Stimulated activated CD4-positive, alpha-beta T cell treated with anti-CD3 and anti-CD28 coated beads, Interleukin-12 subunit alpha, Interleukin-12 subunit beta, amount 100 ng/mL, for 4 hours (primary cell): ENCODE measurements at regions not wholly inside any gene's neighbourhood (a gene's known extent, or its start where the extent isn't known, plus 50 kb on each side); places are given as distances from the start of the nearest gene placed in this dataset.

Source experiments
- DNase-seq: peaks from one replicate; pipeline ENCODE4 v3.0.0-alpha.2; 2020

DNA sequence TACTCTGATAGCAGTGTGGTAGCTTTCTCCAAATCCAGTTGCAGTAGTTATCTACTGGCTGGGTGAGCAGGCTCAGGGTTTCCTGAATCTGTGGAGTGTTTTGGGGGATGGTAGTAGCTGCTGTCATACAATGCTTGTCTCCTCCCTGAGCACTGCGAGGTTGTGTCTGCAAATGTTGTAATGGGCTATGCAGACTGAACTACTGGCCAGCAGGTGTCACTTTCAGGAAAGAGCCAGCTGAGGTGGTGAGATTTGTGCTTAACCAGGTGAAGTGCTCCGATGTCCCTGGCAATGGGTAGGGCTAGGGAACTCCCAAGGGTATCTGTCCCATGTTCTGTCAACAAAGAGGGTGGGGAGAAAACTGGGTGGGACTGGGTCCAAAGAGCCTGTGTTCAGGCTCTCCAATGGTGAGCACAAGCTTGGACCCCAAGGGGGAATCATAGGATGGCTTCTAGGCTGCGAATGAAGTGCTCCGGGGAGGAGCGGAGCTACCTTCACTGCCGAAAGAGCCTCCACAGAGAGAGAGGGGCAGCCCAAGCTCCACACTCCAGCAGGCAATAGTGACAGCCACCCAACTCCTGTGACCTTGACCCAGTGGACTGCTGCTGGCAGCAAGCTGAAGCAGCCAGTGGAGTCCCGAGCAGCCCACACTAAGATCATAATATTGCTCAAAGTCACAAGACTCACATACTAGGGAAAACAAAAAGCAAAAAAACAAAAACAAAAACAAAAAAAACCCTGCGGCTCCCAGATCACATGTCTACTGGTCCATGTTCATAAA, 1324.0 kb upstream of the USP15 start:
- no peak for DNase-seq

DNA sequence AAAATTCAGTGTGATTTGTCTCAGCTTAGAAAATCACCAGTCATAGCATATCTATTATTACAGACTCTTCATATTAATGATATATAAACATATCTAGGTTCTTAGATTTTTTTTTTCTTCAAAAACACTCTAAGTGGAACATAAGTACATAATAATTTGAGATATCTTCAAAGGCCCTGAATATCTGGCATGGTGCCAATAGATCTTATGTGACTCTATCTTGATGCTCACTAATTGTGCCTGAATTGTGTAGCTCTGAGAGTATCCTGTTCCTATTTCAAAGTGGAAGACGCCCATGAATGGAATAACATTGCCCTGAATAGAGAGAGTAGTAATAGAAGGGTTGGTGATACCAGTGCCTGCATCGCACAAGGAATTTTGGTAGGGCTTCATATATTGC, 1312.7 kb upstream of the USP15 start:
- DNase-seq: no peak

DNA sequence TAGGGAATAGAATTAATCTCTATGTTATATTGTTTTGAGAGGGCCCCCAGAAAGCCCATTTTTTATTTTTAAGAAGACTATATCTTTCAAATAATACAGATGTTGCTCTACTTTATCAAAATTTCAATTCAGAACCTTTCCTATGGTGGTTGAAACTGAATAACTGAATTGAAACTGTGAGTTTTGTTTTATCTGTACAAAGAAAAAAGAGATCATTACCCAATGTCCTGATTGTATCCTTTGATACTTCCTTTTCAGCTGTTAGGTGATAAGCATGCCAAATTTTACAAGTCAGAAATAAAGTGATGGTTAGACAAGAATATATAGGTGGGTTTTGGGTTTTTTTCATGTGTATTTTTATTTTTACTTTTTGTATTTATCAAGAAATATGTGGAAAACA, 1293.1 kb upstream of the USP15 start:
- no peak for DNase-seq

DNA sequence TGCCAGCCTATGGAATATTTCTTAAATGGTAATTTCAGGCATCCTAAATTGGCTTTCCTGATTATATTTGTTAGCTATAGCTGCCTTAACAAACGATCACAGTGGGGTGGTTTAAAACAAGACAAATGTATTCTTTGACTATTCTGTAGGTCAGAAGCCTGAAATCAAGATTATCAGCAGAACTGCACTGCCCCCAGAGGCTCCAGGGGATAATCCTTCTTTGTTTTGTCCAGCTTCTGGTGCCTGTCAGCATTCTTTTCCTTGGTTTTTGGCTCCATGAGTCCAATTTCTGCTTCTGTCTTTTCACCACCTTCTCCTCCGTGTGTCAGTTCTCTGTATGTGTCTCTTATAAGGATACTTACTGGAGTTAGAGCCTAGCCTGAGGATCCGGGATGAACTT, 1282.2 kb upstream of the USP15 start:
- DNase-seq: no peak

DNA sequence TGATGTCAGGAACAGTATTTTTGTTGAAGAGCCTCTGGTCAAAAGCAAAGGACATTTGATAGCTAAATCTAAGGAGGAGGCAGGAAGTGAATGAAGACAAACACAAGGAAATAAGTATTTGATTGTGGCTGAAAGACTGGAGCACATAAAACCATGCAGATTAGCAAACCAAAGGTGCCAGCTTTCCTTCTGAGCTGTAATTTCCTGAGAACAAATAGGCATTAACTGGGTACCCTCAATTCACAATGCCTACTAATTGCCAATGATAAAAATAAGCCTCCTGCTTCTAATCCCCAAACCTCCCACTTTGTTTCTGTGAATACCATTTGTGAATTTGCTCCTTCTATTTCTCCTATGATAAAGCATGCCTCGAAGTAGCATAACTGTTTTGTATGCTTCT, 1279.6 kb upstream of the USP15 start:
- DNase-seq: no peak

DNA sequence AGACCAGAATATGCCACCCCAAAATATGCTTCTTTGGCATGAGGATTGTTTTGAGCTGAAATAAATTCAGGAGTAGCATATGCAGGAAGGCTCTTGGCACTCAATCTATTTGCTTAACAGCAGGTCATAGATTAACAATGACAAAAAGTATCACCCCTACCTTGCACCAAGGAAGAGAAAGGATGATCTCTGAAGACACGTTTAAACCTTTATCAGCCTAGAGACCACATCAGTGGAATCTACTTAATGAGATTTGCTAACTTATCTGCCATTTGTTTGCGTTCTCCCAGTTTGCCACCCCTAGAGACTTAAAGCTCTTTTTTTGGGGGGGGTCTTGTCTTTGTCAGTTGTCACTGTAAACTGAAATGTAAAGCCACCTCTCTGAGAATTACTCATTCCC, 1278.7 kb upstream of the USP15 start:
- no peak for DNase-seq

DNA sequence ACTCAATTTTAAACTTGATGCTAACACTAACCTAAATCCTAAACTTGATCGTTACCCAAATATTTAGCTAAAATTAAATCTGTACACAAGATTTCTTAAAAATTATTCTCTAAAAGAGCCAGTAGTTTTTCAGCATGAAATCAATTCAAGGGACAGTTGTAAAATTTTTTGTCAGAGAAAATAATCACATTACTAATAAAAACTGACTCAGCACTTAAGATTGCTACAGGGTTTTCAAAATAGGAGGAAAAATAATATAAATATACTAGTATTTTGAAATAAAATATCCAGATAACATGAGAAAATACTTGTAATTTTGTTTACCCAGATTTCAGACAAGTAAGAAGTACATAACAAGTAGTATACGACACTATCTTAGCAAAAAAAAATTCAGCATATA, 1268.1 kb upstream of the USP15 start:
- DNase-seq: no peak

DNA sequence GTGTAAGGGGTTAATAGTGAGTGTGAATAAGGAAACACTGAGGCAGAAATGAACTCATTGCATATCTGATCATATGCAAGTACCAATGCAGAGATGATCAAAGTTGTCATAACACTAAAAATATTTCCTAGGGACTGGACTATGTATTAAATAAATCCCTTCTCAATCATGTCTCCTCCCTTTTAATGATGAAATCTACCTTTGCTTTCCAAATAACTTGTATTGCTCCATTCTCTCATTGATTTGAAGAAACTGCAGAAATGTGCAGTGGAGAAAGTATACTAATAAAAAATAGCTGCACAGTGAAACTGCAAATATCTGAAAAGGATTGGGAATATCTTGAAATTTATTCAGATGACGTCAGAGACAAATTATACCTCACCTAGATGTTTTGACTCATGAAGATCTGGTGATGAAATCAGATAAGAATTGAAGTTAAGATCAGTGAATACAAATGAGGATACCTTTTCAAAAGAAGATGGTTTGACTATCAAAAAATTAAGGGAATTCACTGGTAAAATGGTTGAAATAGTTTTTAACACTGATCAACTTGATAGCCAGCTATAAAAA, 1264.9 kb upstream of the USP15 start:
- DNase-seq: no peak

DNA sequence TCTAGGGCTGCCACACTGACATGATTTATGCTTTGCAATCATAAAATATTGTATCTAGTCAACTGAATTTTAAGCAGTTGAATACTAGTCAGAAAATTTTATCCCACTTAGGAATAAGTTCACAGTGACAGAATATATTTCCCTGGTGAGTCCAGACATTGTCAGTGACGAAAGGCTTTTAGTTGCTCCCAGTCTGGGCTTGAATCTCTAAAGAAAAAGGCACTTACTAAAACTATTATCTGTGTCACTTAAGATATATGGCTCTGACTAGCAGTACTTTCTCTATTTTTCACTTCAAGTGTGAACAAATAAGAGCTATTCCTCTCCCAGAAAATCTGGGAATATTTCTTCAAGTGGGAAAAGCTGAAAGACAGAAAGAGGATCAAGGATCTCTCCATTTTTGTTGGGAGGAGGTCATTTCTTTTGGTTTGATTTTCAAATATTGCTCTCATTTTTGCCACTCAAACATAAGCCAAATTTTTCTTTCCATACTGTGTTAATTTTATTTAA, 1262.3 kb upstream of the USP15 start:
- no peak for DNase-seq

DNA sequence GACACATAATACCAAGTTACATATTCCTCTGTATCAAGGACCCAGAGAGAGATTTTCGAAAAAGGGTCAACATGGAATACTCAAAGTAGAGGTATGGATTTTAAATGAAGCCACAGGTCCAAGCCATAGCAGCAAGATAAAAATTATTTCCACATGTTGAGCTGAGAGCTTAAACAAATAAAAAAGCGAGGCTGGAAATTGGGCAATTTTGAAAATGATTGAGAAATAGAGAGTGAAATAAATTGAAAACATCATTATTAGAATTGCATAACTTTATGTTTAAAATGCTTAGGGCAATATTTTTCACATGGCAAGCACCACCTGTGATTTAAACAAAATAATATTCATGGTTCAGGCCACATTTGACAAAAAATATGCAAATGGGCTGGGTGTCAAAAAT, 1251.0 kb upstream of the USP15 start:
- DNase-seq: no peak

DNA sequence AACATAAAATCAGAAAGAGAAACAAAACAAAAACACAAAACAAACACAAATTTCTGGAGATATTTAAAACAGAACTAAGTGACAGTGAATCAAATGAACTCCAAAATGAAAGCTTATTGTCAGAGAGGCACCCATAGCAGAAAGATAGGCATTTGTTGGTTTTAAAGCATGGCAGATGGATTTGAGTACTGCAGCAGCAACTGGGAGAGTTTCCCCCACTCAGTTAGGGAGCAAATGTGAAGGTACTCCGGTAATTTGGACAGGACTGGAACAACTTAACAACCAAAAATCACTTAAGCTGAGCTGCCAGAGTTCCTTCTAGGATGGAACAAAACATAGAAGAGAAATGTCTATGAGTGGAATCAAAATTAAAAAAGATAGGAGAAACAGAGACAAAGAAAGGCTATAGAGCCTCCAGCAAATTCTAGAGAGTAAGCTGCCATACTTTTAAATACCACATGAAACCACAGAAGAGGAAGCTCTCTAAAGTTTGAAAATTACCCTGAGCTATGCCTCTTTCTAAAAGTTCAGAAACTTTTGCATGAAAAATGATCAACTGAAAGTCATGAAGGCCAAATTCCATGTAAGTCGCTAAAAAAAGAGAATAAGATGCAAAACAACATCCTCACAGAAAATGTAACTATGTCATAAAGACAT, 1248.3 kb upstream of the USP15 start:
- DNase-seq: no peak

DNA sequence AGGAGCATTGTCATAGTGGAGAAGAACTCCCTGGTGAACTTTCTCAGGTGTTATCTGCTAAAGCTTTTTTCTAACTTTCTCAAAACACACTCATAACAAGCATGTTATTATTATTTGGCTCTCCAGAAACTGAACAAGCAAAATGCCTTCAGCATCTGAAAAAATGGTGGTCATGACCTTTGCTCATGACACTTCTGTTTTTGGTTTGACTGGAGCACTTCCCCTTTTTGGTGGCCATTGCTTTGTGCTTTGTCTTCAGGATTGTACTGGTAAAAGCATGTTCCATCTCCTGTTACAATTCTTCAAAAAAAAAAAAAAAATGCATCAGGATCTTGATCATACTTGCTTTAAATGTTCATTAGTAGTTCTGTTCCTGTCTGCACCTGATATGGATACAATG, 1241.6 kb upstream of the USP15 start:
- DNase-seq: no peak

DNA sequence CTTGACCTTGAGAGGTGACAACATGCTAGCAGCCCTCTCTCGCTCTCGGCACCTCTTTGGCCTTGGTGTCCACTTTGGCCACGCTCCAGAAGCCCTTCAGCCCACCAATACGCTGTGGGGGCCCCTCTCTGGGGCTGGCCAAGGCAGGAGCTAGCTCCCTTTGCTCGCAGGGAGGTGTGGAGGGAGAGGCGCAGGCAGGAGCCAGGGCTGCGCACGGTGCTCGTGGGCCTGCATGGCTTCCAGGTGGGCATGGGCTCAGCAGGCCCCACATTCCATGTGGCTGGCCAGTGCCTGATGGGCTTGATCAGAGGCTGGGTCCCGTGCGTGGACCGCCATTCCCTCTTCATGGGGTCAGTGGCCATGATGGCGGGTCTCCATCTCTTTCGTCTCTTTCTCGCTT, 1237.0 kb upstream of the USP15 start:
- DNase-seq: no peak

DNA sequence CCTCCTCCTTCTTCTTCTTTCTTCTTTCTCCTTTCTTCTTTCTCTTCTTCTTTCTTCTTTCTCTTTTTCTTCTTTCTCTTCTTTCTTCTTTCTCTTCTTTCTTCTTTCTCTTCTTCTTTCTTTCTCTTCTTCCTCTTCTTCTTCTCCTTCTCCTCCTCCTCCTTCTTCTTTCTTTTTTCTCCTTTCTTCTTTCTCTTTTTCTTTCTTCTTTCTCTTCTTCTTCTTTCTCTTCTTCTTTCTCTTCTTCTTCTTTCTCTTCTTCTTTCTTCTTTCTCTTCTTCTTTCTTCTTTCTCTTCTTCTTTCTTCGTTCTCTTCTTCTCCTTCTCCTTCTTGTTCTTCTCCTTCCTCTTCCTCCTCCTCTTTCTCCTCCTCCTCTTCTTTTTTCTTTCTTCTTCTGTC, 1230.7 kb upstream of the USP15 start:
- no peak for DNase-seq

DNA sequence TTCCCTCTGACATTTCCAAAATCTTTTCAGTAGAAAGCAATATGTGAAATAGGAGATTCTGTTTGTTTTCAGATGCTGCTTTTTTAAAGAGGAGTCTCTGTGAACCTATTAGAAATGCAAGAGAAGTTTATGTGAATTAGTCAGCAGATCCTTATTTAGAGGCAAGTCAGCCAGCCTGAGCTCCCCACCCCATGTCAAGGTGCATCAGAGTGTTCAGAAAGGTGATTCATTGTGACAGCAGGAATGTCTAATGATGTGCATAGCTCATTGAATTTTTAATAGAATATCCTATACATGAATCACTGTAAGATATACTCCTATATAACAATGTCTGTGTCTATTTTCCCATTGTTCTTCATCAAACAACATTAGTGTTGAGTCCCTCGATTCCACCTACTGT, 1222.4 kb upstream of the USP15 start:
- DNase-seq: no peak

DNA sequence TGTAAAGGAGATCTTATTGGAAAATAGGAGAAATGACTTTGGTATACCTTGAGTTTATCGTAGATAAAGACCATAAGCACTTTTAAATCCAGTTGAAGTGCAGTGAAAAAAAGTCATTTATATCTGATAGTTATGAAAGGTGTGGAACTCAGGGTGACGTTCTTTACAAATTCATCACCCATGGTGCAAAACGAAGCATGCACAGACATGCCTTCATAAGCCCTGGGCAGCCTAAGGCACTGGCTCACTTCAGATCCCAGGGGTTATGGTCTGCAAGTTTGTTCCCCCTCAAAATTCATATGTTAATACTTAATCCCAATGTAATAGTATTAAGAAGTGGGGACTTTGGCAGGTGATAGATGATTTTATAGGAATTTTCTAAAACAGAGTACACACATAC, 1216.4 kb upstream of the USP15 start:
- DNase-seq: no peak

DNA sequence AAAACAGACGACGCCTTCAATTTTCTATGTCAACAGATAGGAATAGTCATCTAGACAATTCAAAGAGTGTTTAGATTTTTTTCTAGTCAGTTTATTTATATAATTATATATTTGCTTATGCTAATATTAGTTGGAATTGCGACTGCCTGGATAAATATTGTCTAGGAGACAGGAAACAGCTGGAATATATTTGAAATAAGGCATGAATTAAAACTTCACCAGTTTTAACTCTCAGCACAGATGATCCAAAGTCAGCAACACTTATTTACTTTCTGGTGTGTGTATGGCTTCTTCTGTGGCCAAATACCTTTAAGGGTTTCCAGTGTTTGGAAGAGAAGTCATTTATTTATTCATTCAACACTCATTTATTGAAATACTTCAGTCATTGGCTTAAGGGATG, 1215.4 kb upstream of the USP15 start:
- DNase-seq: no peak

DNA sequence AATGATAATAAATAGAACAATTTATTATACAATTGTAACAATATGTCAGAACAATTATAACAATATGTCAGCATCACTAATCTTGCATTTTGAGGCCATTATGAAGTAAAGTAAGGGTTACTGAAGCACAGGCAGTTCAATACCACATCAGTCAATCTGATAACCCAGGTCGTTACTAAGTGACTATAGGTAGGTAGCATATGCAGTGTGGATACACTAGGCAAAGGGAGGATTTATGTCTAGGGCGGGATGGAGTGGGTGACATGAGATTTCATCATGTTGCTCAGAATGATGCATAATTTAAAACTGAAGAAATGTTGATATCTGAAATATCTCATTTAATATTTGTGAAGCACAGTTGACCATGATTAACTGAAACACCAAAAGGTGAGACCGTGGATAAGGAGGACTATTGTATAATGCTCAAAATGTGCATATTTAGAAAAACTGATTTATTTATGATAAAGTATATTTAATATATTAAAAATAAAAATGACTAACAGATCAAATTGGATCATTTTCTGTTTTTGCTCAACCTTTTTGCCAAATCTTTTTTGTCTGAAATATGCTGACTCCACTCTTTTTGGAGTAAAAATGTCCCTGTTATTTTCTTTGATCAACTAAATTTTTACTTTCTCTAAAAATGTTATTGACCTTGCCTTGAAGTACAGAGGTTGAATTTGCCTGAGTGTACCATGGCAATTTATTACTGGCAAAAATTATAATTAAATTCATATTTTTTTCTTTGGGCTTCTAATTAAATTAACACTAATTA, 1189.4 kb upstream of the USP15 start:
- DNase-seq: no peak

DNA sequence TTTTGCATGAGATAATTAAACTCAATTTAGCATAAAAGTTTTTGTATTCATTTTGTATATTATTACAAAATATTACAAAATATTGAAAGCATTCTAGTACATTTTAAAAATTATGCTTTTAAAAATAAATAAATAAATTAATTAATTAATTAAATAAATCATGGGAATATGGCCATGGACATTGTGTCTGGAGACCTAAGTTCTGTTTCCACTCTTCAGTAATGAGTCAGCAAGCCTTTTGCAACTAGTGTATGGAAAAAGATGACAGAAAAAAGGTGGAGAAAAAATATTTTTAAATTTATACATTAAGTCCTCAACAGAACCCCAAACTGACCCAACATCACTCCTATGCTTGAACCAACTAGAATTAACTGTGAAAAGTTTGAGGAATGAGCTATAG, 1187.5 kb upstream of the USP15 start:
- no peak for DNase-seq

DNA sequence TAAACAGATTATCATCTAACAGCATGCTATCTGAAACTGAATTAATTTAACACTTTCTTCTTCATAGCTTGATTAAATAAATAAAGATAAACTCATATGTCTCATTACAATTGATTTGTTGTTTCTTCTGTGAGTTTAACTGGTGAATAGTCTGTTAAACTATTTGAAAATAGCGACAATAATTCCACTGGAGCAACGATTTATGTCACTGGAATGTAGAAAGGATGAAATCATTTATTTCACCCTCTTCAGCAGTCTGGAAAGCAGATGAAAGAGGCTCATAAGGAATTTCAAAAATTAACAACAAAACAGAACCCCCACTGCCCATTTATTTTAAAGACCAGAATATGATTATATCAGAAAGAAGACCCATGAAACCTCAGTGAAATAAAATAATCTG, 1165.1 kb upstream of the USP15 start:
- DNase-seq: no peak

DNA sequence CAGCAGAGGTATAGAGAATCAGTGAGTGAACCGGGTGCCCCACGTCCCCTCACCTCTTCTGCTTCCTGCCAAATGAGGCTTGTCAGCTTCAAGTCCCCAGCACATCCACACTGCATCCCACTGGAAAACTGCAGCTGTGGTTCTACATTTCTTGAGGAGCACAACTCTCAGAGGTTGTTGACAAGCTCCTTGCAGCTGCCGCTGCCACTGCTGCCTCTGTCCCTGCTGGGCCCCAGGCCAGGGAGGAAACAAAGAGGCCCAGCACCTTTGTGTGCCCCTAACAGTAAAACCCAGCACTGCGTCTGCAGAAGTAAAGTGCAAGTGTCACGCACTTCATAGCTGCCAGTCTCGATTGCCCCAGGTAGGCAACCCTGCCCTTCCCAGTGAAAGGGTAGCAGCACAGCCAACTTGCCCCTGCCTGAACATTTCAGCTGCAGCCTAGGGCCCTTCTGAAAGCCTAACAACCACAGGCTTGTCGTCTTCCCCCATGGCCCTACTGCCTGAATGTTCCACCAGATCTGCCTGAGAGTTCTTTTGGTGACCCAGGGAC, 1162.1 kb upstream of the USP15 start:
- DNase-seq: no peak

DNA sequence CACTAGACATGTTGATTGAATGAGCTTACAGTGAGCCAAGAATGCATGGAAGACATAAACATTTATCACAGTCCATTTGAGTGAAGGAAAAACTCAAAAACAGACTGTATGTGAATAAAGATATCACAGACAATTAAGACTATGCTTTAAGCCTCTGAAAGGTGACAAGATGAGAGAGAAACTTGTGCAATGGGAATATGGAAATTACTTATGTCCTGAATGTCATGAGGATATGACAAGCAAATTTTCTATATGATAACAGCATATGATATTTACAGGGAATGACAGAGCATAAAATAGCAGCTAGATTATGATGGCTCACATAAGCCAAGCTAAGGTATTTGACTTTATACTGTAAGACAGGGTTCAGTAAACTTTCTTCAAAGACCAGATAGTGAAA, 1153.1 kb upstream of the USP15 start:
- no peak for DNase-seq

DNA sequence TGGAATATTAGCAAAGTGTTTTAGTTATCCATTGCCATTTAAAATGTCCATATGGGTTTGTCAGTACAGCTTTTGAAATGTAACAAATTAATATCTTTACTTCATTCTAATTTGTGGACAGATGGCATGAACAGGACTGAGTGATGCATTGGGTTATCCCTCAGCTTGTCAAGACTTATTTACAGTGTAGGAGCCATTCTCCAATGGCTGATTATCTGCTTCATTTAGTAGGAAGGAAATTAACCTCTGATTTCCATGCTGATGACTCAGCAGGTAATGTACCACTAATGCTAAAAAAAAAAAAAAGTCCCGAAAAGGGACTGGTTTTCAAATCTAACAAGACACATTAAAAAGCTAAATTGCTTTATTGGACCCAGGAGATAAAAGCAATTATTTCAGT, 1149.0 kb upstream of the USP15 start:
- DNase-seq: no peak
